KMS-11 (cell line): ENCODE measurements at regions not wholly inside any gene's neighbourhood (a gene's known extent, or its start where the extent isn't known, plus 50 kb on each side); places are given as distances from the start of the nearest gene placed in this dataset.

Experiments
- H2AFZ ChIP-seq: fragments of 200-600 bp; sonication (generic); 2 replicates; pipeline ENCODE4 v1.6.1; 2016; ENCODE audit warnings: antibody characterized with exemption, mixed run types, low read depth
- H3K27ac ChIP-seq: fragments of 200-600 bp; sonication (generic); 2 replicates; pipeline ENCODE4 v1.6.1; 2016; ENCODE audit warnings: mild to moderate bottlenecking, mixed run types
- H3K27me3 ChIP-seq: fragments of 200-600 bp; sonication (generic); 2 replicates; pipeline ENCODE4 v1.6.1; 2017; ENCODE audit warnings: mild to moderate bottlenecking, low read depth, mixed run types, moderate library complexity; ENCODE audit not compliant: insufficient read depth
- H3K36me3 ChIP-seq: fragments of 200-600 bp; sonication (generic); 2 replicates; pipeline ENCODE4 v1.6.1; 2017; ENCODE audit warnings: mild to moderate bottlenecking, mixed run types; ENCODE audit not compliant: insufficient read depth
- H3K4me1 ChIP-seq: fragments of 200-600 bp; sonication (generic); 2 replicates; pipeline ENCODE4 v1.6.1; 2016; ENCODE audit warnings: mild to moderate bottlenecking, low read depth, mixed run types; ENCODE audit not compliant: poor library complexity, severe bottlenecking
- H3K4me2 ChIP-seq: fragments of 200-600 bp; sonication (generic); 2 replicates; pipeline ENCODE4 v1.7.0; 2016; ENCODE audit warnings: mild to moderate bottlenecking, mixed run types
- H3K4me3 ChIP-seq: fragments of 200-600 bp; sonication (generic); IDR thresholded peaks from 2 replicates; pipeline ENCODE4 v1.6.1; 2017; ENCODE audit warnings: low read depth, low read length, mixed read lengths; ENCODE audit not compliant: insufficient read depth
- H3K79me2 ChIP-seq: fragments of 200-600 bp; sonication (generic); 2 replicates; pipeline ENCODE4 v1.6.1; 2016; ENCODE audit warnings: low read depth, mixed run types; ENCODE audit not compliant: insufficient read depth
- H3K9ac ChIP-seq: fragments of 200-600 bp; sonication (generic); 2 replicates; pipeline ENCODE4 v1.6.1; 2016; ENCODE audit warnings: mild to moderate bottlenecking, mixed run types
- H4K20me1 ChIP-seq: fragments of 200-600 bp; sonication (generic); 2 replicates; pipeline ENCODE4 v1.6.1; 2016; ENCODE audit warnings: mild to moderate bottlenecking, mixed run types; ENCODE audit not compliant: insufficient read depth
- CTCF ChIP-seq: fragments of 200-600 bp; sonication (generic); conservative IDR thresholded peaks from 2 replicates; pipeline ENCODE4 v1.6.1; 2017; ENCODE audit warnings: low read depth, mild to moderate bottlenecking, antibody characterized with exemption, low read length, moderate library complexity, mixed read lengths

DNA sequence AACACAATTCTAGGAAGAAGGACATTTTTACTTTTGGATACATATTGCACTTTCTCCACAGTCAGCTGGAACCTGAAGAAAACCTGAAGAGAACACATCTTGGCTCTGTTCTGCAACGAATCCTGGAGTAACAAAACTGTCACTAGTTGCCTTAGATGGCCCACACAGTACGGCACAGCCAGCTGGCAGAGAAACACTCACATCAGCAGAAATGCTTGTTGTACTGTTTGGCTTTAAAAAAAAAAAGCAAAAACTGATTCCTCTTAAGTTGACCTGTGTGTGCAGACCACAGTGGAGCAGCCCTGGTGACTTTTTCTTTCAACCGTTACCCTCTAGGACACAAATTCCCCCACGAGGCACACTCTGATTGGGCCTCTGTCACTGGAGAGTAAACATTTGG is 152.3 kb upstream of the TWIST2 start:
- H3K4me3 ChIP-seq = no peak overlapping the region
- H3K4me2 ChIP-seq = no peak overlapping the region
- no peak overlapping the region for H3K9ac ChIP-seq
- H3K27me3 ChIP-seq = peaks cover 5% of the 10 kb centered on the region; the same call in 1 of the 2 replicates
- no peaks in the 10 kb centered on the region for H4K20me1 ChIP-seq
- H3K36me3 ChIP-seq = no peaks in the 10 kb centered on the region
- TF ChIP-seq CTCF = no peak
- no peaks in the 10 kb centered on the region for H3K4me1 ChIP-seq
- no peak overlapping the region for H2AFZ ChIP-seq
- no peaks in the 10 kb centered on the region for H3K79me2 ChIP-seq
- H3K27ac ChIP-seq = no peak overlapping the region

DNA sequence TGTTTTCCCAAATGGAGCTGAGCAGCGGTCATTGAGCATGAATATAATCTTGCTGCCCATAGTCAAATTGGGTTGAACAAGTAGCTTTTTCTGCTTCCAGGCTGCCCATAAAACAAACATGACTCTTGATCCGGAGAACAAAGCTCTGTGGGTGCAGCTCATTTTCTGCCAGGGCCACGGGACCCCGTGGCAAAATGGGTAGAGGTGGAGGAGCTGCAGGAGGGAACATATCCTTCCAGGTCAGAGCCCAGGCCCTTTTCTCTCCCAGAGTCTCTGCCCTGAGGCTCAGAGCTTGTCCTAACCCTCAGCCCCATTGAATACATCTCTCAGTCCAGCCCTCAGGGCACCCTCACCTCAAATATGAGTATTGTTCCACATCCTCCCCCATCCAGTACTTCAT is 151.6 kb upstream of the TWIST2 start:
- Histone ChIP-seq H3K27me3 (peaks cover 5% of the 10 kb centered on the region; the same call in 1 of the 2 replicates), H2AFZ (no peak overlapping the region), H3K4me3 (no peak overlapping the region), H4K20me1 (no peaks in the 10 kb centered on the region), H3K9ac (no peak overlapping the region), H3K36me3 (no peaks in the 10 kb centered on the region), H3K27ac (no peak overlapping the region), H3K4me1 (no peaks in the 10 kb centered on the region), H3K4me2 (no peak overlapping the region), H3K79me2 (no peaks in the 10 kb centered on the region)
- TF ChIP-seq CTCF = no peak

DNA sequence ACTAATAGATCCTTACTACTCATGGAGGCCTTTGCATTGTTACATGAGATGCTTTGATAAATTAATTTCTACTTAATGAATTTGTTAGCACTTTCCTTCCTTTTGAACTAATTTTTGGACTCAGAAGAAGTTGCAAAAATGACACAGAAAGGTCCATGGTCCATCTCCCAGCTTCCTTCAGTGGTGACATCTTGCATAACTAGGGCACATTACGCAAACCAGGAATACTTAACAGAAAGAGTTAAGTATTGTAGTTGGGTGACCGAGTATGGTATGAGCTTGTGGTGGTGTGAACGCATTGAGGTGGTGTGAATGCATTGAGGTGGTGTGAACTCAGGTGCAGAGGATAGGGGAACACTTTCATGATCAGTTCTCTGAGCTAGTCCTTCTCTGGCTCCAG is 151.1 kb upstream of the TWIST2 start:
- Histone ChIP-seq H3K4me3 (no peak overlapping the region), H3K36me3 (no peaks in the 10 kb centered on the region), H4K20me1 (no peaks in the 10 kb centered on the region), H3K27me3 (peaks cover 5% of the 10 kb centered on the region; the same call in 1 of the 2 replicates), H2AFZ (no peak overlapping the region), H3K4me2 (no peak overlapping the region), H3K4me1 (no peaks in the 10 kb centered on the region), H3K9ac (no peak overlapping the region), H3K79me2 (no peaks in the 10 kb centered on the region), H3K27ac (no peak overlapping the region)
- no peak for TF ChIP-seq CTCF

GRCh38 chr2:238697193-238698071 is 150.5 kb upstream of the TWIST2 start:
- no peak overlapping the region for H3K4me2 ChIP-seq
- H4K20me1 ChIP-seq = no peaks in the 10 kb centered on the region
- no peak overlapping the region for H3K9ac ChIP-seq
- no peak overlapping the region for H2AFZ ChIP-seq
- no peaks in the 10 kb centered on the region for H3K4me1 ChIP-seq
- H3K36me3 ChIP-seq = no peaks in the 10 kb centered on the region
- TF ChIP-seq CTCF = no peak
- H3K27ac ChIP-seq = no peak overlapping the region
- no peaks in the 10 kb centered on the region for H3K79me2 ChIP-seq
- no peak overlapping the region for H3K4me3 ChIP-seq
- H3K27me3 ChIP-seq = peaks cover 5% of the 10 kb centered on the region; the same call in 1 of the 2 replicates
